ENCODE measurements at regions not wholly inside any gene's neighbourhood (a gene's known extent, or its start where the extent isn't known, plus 50 kb on each side); places are given as distances from the start of the nearest gene placed in this dataset.

DNA sequence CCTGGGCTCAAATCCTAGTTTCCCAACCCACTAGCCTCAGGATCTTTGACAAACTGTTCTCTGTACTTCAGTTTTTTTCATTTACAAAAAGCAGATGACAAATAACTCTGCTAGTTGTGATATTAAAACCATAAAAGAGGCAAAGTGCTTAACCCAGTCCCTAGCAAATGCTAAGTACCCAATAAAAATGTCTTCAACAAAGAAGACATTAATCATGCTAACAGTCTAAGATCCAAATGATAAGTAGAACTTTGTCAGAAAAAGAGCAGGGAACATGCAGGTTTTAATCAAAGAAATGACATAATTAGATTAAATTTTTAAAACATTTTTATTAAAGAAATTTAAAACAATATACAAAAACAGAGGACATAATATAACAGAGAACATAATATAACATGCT is 203.0 kb upstream of the ADRA1B start:
- TF ChIP-seq POLR2A (IDR thresholded peaks at IDR 0.05; ENCODE audit: low read length) (no peak), GATA1 (IDR thresholded peaks at IDR 0.05; ENCODE audit: low read depth, low read length) (no peak)
